ENCODE measurements at regions not wholly inside any gene's neighbourhood (a gene's known extent, or its start where the extent isn't known, plus 50 kb on each side); places are given as distances from the start of the nearest gene placed in this dataset.

DNA sequence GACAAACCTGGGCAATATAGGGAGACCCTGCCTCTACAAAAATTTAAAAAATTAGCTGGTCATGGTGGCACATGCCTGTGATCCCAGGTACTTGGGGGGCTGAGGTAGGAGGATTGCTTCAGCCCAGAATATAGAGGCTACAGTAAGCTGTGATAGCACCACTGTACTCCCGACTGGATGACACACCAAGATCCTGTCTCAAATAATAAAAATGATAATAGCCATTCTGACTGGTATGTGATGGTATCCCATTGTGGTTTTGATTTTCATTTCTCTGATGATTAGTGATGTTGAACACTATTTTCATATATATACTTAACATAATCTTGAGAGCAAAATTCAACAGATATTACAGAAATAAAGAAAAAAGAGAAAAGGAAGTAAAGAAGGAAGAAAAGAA lies 1491.0 kb upstream of the PIK3C3 start:
- TF ChIP-seq POLR2A (IDR thresholded peaks at IDR 0.05) = no peak
- TF ChIP-seq, protein P1, sequence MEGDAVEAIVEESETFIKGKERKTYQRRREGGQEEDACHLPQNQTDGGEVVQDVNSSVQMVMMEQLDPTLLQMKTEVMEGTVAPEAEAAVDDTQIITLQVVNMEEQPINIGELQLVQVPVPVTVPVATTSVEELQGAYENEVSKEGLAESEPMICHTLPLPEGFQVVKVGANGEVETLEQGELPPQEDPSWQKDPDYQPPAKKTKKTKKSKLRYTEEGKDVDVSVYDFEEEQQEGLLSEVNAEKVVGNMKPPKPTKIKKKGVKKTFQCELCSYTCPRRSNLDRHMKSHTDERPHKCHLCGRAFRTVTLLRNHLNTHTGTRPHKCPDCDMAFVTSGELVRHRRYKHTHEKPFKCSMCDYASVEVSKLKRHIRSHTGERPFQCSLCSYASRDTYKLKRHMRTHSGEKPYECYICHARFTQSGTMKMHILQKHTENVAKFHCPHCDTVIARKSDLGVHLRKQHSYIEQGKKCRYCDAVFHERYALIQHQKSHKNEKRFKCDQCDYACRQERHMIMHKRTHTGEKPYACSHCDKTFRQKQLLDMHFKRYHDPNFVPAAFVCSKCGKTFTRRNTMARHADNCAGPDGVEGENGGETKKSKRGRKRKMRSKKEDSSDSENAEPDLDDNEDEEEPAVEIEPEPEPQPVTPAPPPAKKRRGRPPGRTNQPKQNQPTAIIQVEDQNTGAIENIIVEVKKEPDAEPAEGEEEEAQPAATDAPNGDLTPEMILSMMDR (IDR thresholded peaks at IDR 0.05) = no peak
